GM23338 (cell line): ENCODE measurements at regions not wholly inside any gene's neighbourhood (a gene's known extent, or its start where the extent isn't known, plus 50 kb on each side); places are given as distances from the start of the nearest gene placed in this dataset.
A peak's percentile ranks its signal among the peaks of the same experiment; 100 is the strongest.

Experiments
- ATAC-seq: fragments of 200-7000 bp; cut with Tn5 transposase; 3 replicates; pipeline ENCODE4 v1.9.1; 2020
- DNase-seq: peaks from one replicate; pipeline ENCODE4 v3.0.0-alpha.2; 2015; ENCODE audit warnings: low spot score
- H2AFZ ChIP-seq: fragments of 200-600 bp; sonication (generic); 2 replicates; pipeline ENCODE4 v1.8.0; 2016; ENCODE audit warnings: antibody characterized with exemption, mild to moderate bottlenecking, moderate library complexity
- H3F3A ChIP-seq: fragments of 200-600 bp; sonication (generic); replicated peaks from 2 replicates; pipeline ENCODE4 v1.8.0; 2017; ENCODE audit warnings: antibody characterized with exemption, mixed run types, low read depth
- H3K27ac ChIP-seq: fragments of 200-600 bp; sonication (generic); 2 replicates; pipeline ENCODE4 v1.6.1; 2016; ENCODE audit warnings: low read depth
- H3K27me3 ChIP-seq: fragments of 200-600 bp; sonication (generic); 2 replicates; pipeline ENCODE4 v1.8.0; 2016; ENCODE audit warnings: mild to moderate bottlenecking, mixed run types, moderate library complexity; ENCODE audit not compliant: insufficient read depth
- H3K36me3 ChIP-seq: fragments of 200-600 bp; sonication (generic); 2 replicates; pipeline ENCODE4 v1.8.0; 2016; ENCODE audit warnings: mild to moderate bottlenecking; ENCODE audit not compliant: insufficient read depth
- H3K4me1 ChIP-seq: fragments of 200-600 bp; sonication (generic); 2 replicates; pipeline ENCODE4 v1.8.0; 2016; ENCODE audit warnings: mild to moderate bottlenecking, moderate library complexity; ENCODE audit not compliant: insufficient read depth
- H3K4me2 ChIP-seq: fragments of 200-600 bp; sonication (generic); 2 replicates; pipeline ENCODE4 v1.7.1; 2017; ENCODE audit warnings: mixed run types
- H3K4me3 ChIP-seq: fragments of 200-600 bp; sonication (generic); 2 replicates; pipeline ENCODE4 v1.6.1; 2016; ENCODE audit warnings: mixed run types
- H3K79me2 ChIP-seq: fragments of 200-600 bp; sonication (generic); replicated peaks from 2 replicates; pipeline ENCODE4 v1.8.0; 2017; ENCODE audit warnings: mild to moderate bottlenecking; ENCODE audit not compliant: insufficient read depth
- H3K9me2 ChIP-seq: fragments of 200-600 bp; sonication (generic); 2 replicates; pipeline ENCODE4 v1.8.0; 2017; ENCODE audit not compliant: insufficient read depth
- H4K20me1 ChIP-seq: fragments of 200-600 bp; sonication (generic); replicated peaks from 2 replicates; pipeline ENCODE4 v1.8.0; 2017; ENCODE audit warnings: mild to moderate bottlenecking; ENCODE audit not compliant: insufficient read depth
- H3K27ac Mint-ChIP-seq: 2 replicates; pipeline ENCODE4 v1.8.0; 2020; ENCODE audit warnings: inconsistent platforms, mild to moderate bottlenecking, moderate library complexity, mixed read lengths
- H3K27me3 Mint-ChIP-seq: 3 replicates; pipeline ENCODE4 v1.8.0; 2022; ENCODE audit warnings: low read depth, mild to moderate bottlenecking, moderate library complexity, mixed read lengths, inconsistent platforms; ENCODE audit not compliant: insufficient read depth, poor library complexity
- H3K36me3 Mint-ChIP-seq: 3 replicates; pipeline ENCODE4 v1.8.0; 2021; ENCODE audit warnings: low read depth, mild to moderate bottlenecking, inconsistent platforms, moderate library complexity, mixed read lengths
- H3K4me1 Mint-ChIP-seq: 3 replicates; pipeline ENCODE4 v1.8.0; 2020; ENCODE audit warnings: mild to moderate bottlenecking, inconsistent platforms, mixed read lengths
- H3K4me3 Mint-ChIP-seq: 3 replicates; pipeline ENCODE4 v1.8.0; 2021; ENCODE audit warnings: moderate library complexity, mild to moderate bottlenecking, inconsistent platforms, mixed read lengths
- H3K9me3 Mint-ChIP-seq: 3 replicates; pipeline ENCODE4 v1.8.0; 2020; ENCODE audit warnings: moderate library complexity, mild to moderate bottlenecking, inconsistent platforms, mixed read lengths
- CREB1 ChIP-seq: fragments of 250-450 bp; sonication (Bioruptor Pico); IDR thresholded peaks from 2 replicates; pipeline ENCODE4 v1.5.0; 2020; ENCODE audit warnings: low read depth, mild to moderate bottlenecking, moderate library complexity
- CTCF ChIP-seq, 2 experiments: fragments of 200-600 bp in 1 of 2; sonication (generic) in 1 of 2; conservative IDR thresholded peaks; 2 replicates each; pipeline versions ENCODE4 v1.5.1 to v1.6.1; 2016 to 2017; ENCODE audit warnings: antibody characterized with exemption in 2 of 2, low read depth in 2 of 2, mild to moderate bottlenecking in 2 of 2, moderate library complexity in 1 of 2
- EZH2 ChIP-seq: fragments of 200-600 bp; sonication (generic); IDR thresholded peaks from one replicate; pipeline ENCODE4 v1.8.0; 2017; ENCODE audit warnings: antibody characterized with exemption, mild to moderate bottlenecking, low read depth; ENCODE audit not compliant: unreplicated experiment
- EZH2phosphoT487 ChIP-seq: fragments of 200-600 bp; sonication (generic); IDR thresholded peaks from one replicate; pipeline ENCODE4 v1.8.1; 2018; ENCODE audit warnings: antibody characterized with exemption; ENCODE audit not compliant: unreplicated experiment
- NANOG ChIP-seq: IDR thresholded peaks from 2 replicates; pipeline ENCODE4 v1.6.1; 2016; ENCODE audit warnings: antibody characterized with exemption, borderline replicate concordance
- REST ChIP-seq: IDR thresholded peaks from one replicate; pipeline ENCODE4 v1.6.1; 2018; ENCODE audit warnings: antibody characterized with exemption; ENCODE audit not compliant: unreplicated experiment
- ZNF114 ChIP-seq: fragments of 250-450 bp; sonication (Bioruptor Pico); IDR thresholded peaks from 2 replicates; pipeline ENCODE4 v1.5.0; 2020; ENCODE audit warnings: mild to moderate bottlenecking, moderate library complexity
- ZNF462 ChIP-seq: fragments of 250-450 bp; sonication (Bioruptor Pico); IDR thresholded peaks from 2 replicates; pipeline ENCODE4 v1.5.0; 2020; ENCODE audit warnings: mild to moderate bottlenecking, moderate library complexity

- TF ChIP-seq ZNF462 (CRISPR knock-in tag) = no peak
- TF ChIP-seq EZH2 = no peak
Observed at GRCh38 chr5:159732220-159732619, 184.1 kb upstream of the ADRA1B start (continued).

GRCh38 chr5:159734366-159734765 is 181.9 kb upstream of the ADRA1B start:
- Histone ChIP-seq H3K27me3 (no peaks in the 10 kb centered on the region), H3K36me3 (no peaks in the 10 kb centered on the region), H3K79me2 (no peaks in the 10 kb centered on the region), H3K27ac (no peak overlapping the region), H3K4me2 (no peak overlapping the region), H4K20me1 (no peaks in the 10 kb centered on the region), H3K4me1 (no peaks in the 10 kb centered on the region), H3K9me2 (no peaks in the 10 kb centered on the region), H2AFZ (0 out of 2 replicates have a peak overlapping the region, but pooled peaks have one; percentile 43), H3F3A (no peaks in the 10 kb centered on the region), H3K4me3 (no peak overlapping the region)
- Mint-ChIP-seq H3K4me3 (no peak overlapping the region), H3K9me3 (no peaks in the 10 kb centered on the region), H3K27ac (no peak overlapping the region), H3K36me3 (no peaks in the 10 kb centered on the region), H3K27me3 (no peaks in the 10 kb centered on the region), H3K4me1 (peaks cover 5% of the 10 kb centered on the region; the same call in 2 of the 3 replicates)
- ATAC-seq (no peak), DNase-seq (no peak)
- TF ChIP-seq CREB1 (CRISPR knock-in tag) (no peak), EZH2 (no peak), EZH2phosphoT487 (no peak), ZNF114 (CRISPR knock-in tag) (no peak), REST (no peak), CTCF (conservative IDR thresholded peaks at IDR 0.05; ENCODE audit: low read depth in 2 of 2) (no peak), NANOG (no peak)
